Transverse colon (tissue), 4 donors: ENCODE measurements at regions not wholly inside any gene's neighbourhood (a gene's known extent, or its start where the extent isn't known, plus 50 kb on each side); places are given as distances from the start of the nearest gene placed in this dataset.
"Not testable (repeated sequence)": the region's sequence is repeated elsewhere in the genome, so short reads cannot be mapped to it uniquely, and the experiment has no call there.

ENCODE experiments used
- EP300 ChIP-seq: sonication (generic); formaldehyde crosslinking; IDR thresholded peaks from one replicate; pipeline ENCODE4 v1.6.1; 2017; ENCODE audit warnings: antibody characterized with exemption, low read depth
- POLR2A ChIP-seq: fragments of 450-650 bp; IDR thresholded peaks from one replicate; pipeline ENCODE4 v1.6.1; 2016; ENCODE audit warnings: antibody characterized with exemption, mild to moderate bottlenecking, moderate library complexity
- POLR2AphosphoS5 ChIP-seq, 3 donors: sonication (generic); formaldehyde crosslinking; IDR thresholded peaks; one replicate each; pipeline ENCODE4 v1.6.1; 2016; ENCODE audit warnings: antibody characterized with exemption in 3 of 3
- TF ChIP-seq, protein P1 (sequence below), 5 experiments: fragments of 200-600 bp in 3 of 5; fragments of 450-650 bp in 2 of 5; sonication (generic) in 3 of 5; IDR thresholded peaks; 1 replicate in 2 of 5; 2 replicates in 3 of 5; pipeline ENCODE4 v1.5.1; 2016 to 2017; ENCODE audit warnings: antibody characterized with exemption in 5 of 5, inconsistent platforms in 3 of 5, mild to moderate bottlenecking in 2 of 5, moderate library complexity in 1 of 5

DNA sequence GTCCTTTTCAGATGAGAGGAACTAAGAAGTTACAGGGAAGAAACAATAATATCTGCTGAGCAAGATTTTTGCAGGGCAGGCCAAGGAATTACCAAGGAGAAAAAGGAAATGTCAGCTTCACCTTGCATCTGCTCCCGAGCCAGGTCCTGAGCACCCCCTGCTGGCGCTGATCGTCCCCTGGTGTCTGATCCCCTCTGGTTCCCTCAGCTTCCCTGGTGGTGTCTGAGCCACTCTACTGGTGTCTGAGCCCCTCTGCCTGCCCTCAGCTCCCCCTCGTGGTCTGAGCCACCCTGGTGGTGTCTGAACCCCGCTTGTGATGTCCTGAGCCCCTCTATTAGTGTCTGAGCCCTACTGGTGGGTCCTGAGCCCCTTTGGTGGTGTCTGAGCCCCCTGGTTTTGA, 485.7 kb downstream of the GOLGA6L6 start:
- TF ChIP-seq, protein P1, sequence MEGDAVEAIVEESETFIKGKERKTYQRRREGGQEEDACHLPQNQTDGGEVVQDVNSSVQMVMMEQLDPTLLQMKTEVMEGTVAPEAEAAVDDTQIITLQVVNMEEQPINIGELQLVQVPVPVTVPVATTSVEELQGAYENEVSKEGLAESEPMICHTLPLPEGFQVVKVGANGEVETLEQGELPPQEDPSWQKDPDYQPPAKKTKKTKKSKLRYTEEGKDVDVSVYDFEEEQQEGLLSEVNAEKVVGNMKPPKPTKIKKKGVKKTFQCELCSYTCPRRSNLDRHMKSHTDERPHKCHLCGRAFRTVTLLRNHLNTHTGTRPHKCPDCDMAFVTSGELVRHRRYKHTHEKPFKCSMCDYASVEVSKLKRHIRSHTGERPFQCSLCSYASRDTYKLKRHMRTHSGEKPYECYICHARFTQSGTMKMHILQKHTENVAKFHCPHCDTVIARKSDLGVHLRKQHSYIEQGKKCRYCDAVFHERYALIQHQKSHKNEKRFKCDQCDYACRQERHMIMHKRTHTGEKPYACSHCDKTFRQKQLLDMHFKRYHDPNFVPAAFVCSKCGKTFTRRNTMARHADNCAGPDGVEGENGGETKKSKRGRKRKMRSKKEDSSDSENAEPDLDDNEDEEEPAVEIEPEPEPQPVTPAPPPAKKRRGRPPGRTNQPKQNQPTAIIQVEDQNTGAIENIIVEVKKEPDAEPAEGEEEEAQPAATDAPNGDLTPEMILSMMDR (IDR thresholded peaks at IDR 0.05), result not testable (repeated sequence)
- TF ChIP-seq POLR2A; POLR2AphosphoS5 (IDR thresholded peaks at IDR 0.05); EP300: not testable (repeated sequence)
